GM18907 (cell line): ENCODE measurements at regions not wholly inside any gene's neighbourhood (a gene's known extent, or its start where the extent isn't known, plus 50 kb on each side); places are given as distances from the start of the nearest gene placed in this dataset.
"Not testable (repeated sequence)": the region's sequence is repeated elsewhere in the genome, so short reads cannot be mapped to it uniquely, and the experiment has no call there.

ENCODE experiments used
- ATAC-seq: cut with Tn5 transposase; IDR thresholded peaks from one replicate; pipeline ENCODE4 v1.9.1; 2021; ENCODE audit warnings: mild to moderate bottlenecking, moderate library complexity; ENCODE audit not compliant: unreplicated experiment

DNA sequence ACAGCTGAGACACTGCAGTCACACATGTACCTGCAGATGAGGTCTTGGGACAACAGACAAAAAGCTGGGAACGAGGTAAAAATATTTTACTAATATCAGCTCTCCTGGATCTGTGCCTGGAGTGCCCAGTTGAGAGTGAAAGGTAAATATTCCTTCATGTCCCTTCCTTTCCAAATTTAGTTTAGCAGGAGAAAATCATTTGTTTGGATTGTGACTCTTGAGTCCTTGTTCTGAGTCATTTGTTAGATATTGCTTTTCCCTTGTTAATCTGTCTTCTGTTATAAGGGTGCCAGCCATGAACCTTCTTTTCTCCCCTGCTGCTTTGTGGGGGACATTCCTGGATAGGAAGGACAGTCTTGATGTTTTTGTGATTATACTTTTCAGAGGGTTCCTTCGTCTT lies 329.2 kb downstream of the DSC3 start:
- no peak for ATAC-seq

GRCh38 chr18:30712383-30712782 lies 330.2 kb downstream of the DSC3 start:
- no peak for ATAC-seq

- no peak for ATAC-seq
Measured at GRCh38 chr18:30709595-30709994, 332.9 kb downstream of the DSC3 start.

- no peak for ATAC-seq
Measured at GRCh38 chr18:30705943-30706342, 336.6 kb downstream of the DSC3 start.

DNA sequence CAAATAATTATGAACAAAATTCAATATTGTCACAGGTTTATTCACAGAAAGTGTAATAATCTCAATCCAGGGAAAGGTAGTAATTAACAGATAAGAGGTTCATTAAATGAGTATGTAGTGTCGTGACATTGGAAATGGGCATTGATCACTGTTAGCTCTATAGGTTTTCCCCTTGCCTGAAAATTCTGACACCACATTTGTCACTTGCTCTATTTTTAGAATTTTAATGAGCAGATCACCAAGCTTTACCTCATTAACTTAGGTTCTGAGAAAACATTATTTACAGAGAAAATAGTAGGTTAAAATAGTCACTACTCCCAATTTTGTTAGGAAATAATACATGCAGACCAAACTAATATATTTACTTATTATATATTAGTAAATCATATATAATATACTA lies 344.0 kb downstream of the DSC3 start:
- ATAC-seq, result no peak

- no peak for ATAC-seq
Measured at GRCh38 chr18:30696201-30696600, 346.3 kb downstream of the DSC3 start.

DNA sequence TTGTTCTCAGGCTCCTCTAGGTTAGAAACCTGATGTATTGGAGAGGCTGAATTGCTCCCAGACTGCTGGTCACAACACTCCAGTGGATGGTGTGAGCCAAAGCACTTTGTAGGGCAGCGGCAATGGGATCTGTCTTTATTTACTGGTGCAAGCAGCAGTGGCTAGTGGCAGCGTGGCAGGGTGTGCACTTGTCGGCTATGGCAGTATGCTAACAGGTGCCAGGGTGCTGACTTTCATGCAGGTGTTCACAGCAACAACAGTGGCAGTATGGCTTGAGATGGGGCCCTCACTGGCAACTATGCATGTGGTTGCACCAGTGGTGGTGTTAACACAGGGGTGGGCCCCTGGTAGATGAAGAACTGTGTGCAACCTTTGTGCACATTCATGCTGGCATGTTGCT lies 347.8 kb downstream of the DSC3 start:
- no peak for ATAC-seq

GRCh38 chr18:30689216-30689615 lies 353.3 kb downstream of the DSC3 start:
- ATAC-seq, result no peak

- no peak for ATAC-seq
Measured at GRCh38 chr18:30687501-30687900, 355.0 kb downstream of the DSC3 start.

GRCh38 chr18:30684825-30685481 lies 357.6 kb downstream of the DSC3 start:
- no peak for ATAC-seq

GRCh38 chr18:30683836-30684235 lies 358.7 kb downstream of the DSC3 start:
- ATAC-seq, result no peak

GRCh38 chr18:30682672-30683071 lies 359.9 kb downstream of the DSC3 start:
- no peak for ATAC-seq

GRCh38 chr18:30679285-30679930 lies 363.1 kb downstream of the DSC3 start:
- ATAC-seq, result no peak

- not testable (repeated sequence) for ATAC-seq
Measured at GRCh38 chr18:30677813-30678212, 364.7 kb downstream of the DSC3 start.

DNA sequence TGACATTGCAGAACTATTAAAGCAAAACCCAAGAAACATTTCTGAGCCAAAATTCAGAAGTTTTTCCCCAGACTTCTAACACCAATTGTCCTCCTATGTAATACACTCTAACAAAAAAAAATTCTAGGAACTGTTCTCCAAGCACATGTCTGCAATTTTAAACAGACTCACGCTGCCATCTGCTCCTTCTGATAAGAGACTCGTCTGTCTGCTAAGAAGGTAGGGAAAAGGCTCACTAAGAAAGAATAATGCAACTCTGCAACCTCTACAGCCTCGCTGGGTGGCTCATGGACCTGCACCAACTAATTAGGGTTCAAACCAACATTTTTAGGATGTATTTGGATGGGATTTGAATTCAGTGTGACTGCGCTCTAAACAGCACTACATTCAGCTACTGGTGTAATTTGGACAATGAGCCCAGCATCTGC lies 366.5 kb downstream of the DSC3 start:
- no peak for ATAC-seq

- ATAC-seq, result no peak
Measured at GRCh38 chr18:30675493-30675892, 367.0 kb downstream of the DSC3 start.

DNA sequence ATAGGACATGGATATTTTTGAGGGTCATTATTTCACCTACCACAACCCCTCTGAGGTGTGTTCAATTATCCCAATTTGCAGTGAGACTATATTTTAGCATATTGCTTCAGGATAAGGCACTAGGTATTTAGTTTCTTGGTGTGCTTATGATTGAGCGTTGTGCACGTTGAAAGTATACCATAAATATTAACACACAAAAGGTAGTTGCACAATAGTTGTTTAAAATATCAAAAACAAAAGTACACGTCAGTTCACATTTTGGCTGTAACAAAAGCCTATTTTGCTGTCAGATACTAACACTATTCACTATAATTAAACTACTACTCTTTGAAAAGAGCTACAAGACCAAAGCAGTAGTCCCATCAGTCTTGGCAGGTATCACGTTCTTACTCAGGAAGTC lies 367.5 kb downstream of the DSC3 start:
- no peak for ATAC-seq

- ATAC-seq, result no peak
Measured at GRCh38 chr18:30674596-30674995, 367.9 kb downstream of the DSC3 start.

DNA sequence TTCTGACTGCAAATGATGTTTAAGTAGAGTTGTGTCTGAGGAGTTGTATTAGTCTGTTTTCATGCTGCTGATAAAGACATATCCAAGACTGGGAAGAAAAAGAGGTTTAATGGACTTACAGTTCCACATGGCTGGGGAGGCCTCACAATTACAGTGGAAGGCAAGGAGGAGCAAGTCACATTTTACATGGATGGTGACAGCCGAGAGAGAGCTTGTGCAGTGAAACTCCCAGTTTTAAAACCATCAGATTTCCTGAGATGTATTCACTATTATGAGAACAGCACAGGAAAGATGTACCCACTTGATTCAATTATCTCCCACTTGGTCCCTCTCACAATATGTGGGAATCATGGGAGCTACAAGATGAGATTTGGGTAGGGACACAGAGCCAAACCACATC lies 370.1 kb downstream of the DSC3 start:
- ATAC-seq, result not testable (repeated sequence)

DNA sequence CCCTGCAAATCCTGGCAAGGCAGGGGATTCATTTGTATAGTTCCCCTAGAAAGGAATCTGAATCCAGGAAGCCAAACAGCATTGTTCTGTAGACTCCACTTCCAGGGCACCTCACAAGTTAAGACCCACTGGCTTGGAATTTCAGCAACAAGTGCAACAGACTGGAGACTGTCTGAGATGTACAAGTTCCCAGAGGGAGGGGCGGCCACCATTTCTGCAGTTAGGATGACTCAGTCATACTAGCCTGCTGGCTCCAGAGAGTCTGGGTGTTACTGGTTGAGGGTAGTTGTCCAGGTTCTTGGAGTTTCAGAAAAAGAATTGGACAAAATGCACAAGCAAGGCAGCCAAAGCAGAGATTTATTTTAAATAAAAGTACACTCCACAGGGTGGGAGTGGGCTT lies 384.2 kb downstream of the DSC3 start:
- ATAC-seq, result no peak

DNA sequence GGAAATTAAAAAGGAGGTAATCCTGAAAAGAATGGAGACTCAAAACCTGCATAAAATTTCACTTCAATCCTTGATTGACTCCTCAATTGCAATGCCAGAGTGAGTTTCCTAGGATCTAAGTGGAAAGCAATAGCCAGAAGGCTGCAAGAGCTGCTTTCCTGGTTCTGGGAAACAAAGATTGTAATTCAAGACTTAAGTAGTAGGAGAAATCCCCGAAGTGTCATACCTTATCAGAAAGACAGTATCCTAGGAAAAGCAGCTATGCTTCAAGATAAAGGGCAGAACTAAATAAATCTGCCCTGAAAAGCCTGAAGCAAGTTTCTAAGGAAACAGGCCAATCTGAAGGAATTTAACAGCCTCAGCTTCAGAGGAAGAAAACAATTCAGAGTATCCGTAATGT lies 390.2 kb downstream of the DSC3 start:
- ATAC-seq, result no peak

GRCh38 chr18:30650499-30650898 lies 392.0 kb downstream of the DSC3 start:
- ATAC-seq, result no peak

DNA sequence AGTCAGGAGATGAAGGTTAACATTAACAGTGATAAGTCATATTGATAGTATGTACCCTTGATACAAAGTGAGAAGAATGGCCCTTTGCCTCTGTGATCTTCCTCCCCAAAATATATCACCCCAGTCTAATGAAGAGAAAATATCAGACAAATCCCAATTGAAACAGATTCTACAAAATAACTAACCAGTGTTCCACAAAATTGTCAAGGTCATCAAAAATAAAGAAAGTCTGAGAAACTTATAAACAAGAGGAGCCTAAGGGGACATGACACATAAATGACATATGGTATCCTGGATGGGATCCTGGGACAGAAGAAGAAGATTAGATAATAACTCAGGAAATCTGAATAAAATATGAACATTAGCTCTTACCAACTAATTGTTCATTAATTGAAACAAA lies 398.4 kb downstream of the DSC3 start:
- no peak for ATAC-seq
